ENCODE measurements at regions not wholly inside any gene's neighbourhood (a gene's known extent, or its start where the extent isn't known, plus 50 kb on each side); places are given as distances from the start of the nearest gene placed in this dataset.

- no peak overlapping the region for H3K4me2 ChIP-seq (ENCODE audit: low read depth, low read length, poor library complexity, severe bottlenecking)
- H3K36me3 ChIP-seq (ENCODE audit: insufficient read depth, low read length) = no peaks in the 10 kb centered on the region
- no peak for TF ChIP-seq CTCF (conservative IDR thresholded peaks at IDR 0.05; ENCODE audit: low read length)
- TF ChIP-seq EZH2phosphoT487 (IDR thresholded peaks at IDR 0.05; ENCODE audit: borderline replicate concordance) = no peak
- H3F3A ChIP-seq (ENCODE audit: low read depth) = no peaks in the 10 kb centered on the region
- no peaks in the 10 kb centered on the region for H3K9me2 ChIP-seq (replicated peaks; ENCODE audit: low read depth, low read length)
- H3K4me3 ChIP-seq (ENCODE audit: low read length, poor library complexity, severe bottlenecking) = no peak overlapping the region
- no peak overlapping the region for H3K9ac ChIP-seq (ENCODE audit: low read depth, low read length, poor library complexity, severe bottlenecking)
- H3K79me2 ChIP-seq (ENCODE audit: insufficient read depth, low read length) = no peaks in the 10 kb centered on the region
- no peaks in the 10 kb centered on the region for H3K27me3 ChIP-seq (ENCODE audit: insufficient read depth, low read length, poor library complexity, severe bottlenecking)
- H2AFZ ChIP-seq (ENCODE audit: low read length) = no peak overlapping the region
- no peaks in the 10 kb centered on the region for H3K9me3 ChIP-seq (ENCODE audit: insufficient read depth, low read depth, low read length)
- H4K20me1 ChIP-seq (ENCODE audit: insufficient read depth, low read length, poor library complexity, severe bottlenecking) = no peaks in the 10 kb centered on the region
- no peaks in the 10 kb centered on the region for H3K4me1 ChIP-seq (ENCODE audit: insufficient read depth, low read length, poor library complexity, severe bottlenecking)
These were observed 487.0 kb upstream of the TNC start for GRCh38 chr9:115604831-115605483.

DNA sequence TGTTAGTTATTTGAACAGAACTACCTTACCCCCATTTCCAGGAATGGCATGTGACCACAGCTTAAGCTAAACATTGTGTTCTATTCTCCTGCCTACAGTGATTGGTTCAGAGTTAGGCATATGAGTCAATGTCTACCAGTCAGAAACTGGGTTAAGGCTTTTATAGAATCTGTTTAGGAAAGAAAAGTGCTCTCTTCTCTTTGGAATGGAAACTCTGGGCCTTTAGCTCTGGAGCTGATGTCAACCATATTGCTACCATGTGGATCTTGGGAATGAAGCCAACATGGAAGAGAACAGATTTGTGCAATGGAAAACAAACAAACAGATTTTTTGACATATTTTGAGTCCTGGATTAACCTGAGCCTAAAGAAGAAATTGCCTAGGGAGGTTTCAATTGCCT is 488.9 kb upstream of the TNC start:
- H3K4me3 ChIP-seq (ENCODE audit: low read length, poor library complexity, severe bottlenecking) = no peak overlapping the region
- no peak overlapping the region for H3K4me2 ChIP-seq (ENCODE audit: low read depth, low read length, poor library complexity, severe bottlenecking)
- no peaks in the 10 kb centered on the region for H3K4me1 ChIP-seq (ENCODE audit: insufficient read depth, low read length, poor library complexity, severe bottlenecking)
- no peak overlapping the region for H2AFZ ChIP-seq (ENCODE audit: low read length)
- no peaks in the 10 kb centered on the region for H3K27me3 ChIP-seq (ENCODE audit: insufficient read depth, low read length, poor library complexity, severe bottlenecking)
- H3K9me3 ChIP-seq (ENCODE audit: insufficient read depth, low read depth, low read length) = no peaks in the 10 kb centered on the region
- no peaks in the 10 kb centered on the region for H3F3A ChIP-seq (ENCODE audit: low read depth)
- no peaks in the 10 kb centered on the region for H3K79me2 ChIP-seq (ENCODE audit: insufficient read depth, low read length)
- no peaks in the 10 kb centered on the region for H4K20me1 ChIP-seq (ENCODE audit: insufficient read depth, low read length, poor library complexity, severe bottlenecking)
- no peaks in the 10 kb centered on the region for H3K9me2 ChIP-seq (replicated peaks; ENCODE audit: low read depth, low read length)
- no peaks in the 10 kb centered on the region for H3K36me3 ChIP-seq (ENCODE audit: insufficient read depth, low read length)
- TF ChIP-seq EZH2phosphoT487 (IDR thresholded peaks at IDR 0.05; ENCODE audit: borderline replicate concordance) (no peak), CTCF (conservative IDR thresholded peaks at IDR 0.05; ENCODE audit: low read length) (no peak)
- H3K9ac ChIP-seq (ENCODE audit: low read depth, low read length, poor library complexity, severe bottlenecking) = no peak overlapping the region

- TF ChIP-seq EZH2phosphoT487 (IDR thresholded peaks at IDR 0.05; ENCODE audit: borderline replicate concordance) = no peak
- no peak for TF ChIP-seq CTCF (conservative IDR thresholded peaks at IDR 0.05; ENCODE audit: low read length)
- H3K4me3 ChIP-seq (ENCODE audit: low read length, poor library complexity, severe bottlenecking) = no peak overlapping the region
- no peaks in the 10 kb centered on the region for H3K27me3 ChIP-seq (ENCODE audit: insufficient read depth, low read length, poor library complexity, severe bottlenecking)
- no peaks in the 10 kb centered on the region for H3K4me1 ChIP-seq (ENCODE audit: insufficient read depth, low read length, poor library complexity, severe bottlenecking)
- H3K9me3 ChIP-seq (ENCODE audit: insufficient read depth, low read depth, low read length) = no peaks in the 10 kb centered on the region; the same call in 1 of the 2 replicates
- H3K79me2 ChIP-seq (ENCODE audit: insufficient read depth, low read length) = no peaks in the 10 kb centered on the region
- no peaks in the 10 kb centered on the region for H3K9me2 ChIP-seq (replicated peaks; ENCODE audit: low read depth, low read length)
- no peaks in the 10 kb centered on the region for H3F3A ChIP-seq (ENCODE audit: low read depth)
- no peak overlapping the region for H2AFZ ChIP-seq (ENCODE audit: low read length)
- H4K20me1 ChIP-seq (ENCODE audit: insufficient read depth, low read length, poor library complexity, severe bottlenecking) = no peaks in the 10 kb centered on the region
- H3K9ac ChIP-seq (ENCODE audit: low read depth, low read length, poor library complexity, severe bottlenecking) = no peak overlapping the region
- no peaks in the 10 kb centered on the region for H3K36me3 ChIP-seq (ENCODE audit: insufficient read depth, low read length)
- no peak overlapping the region for H3K4me2 ChIP-seq (ENCODE audit: low read depth, low read length, poor library complexity, severe bottlenecking)
These were observed 496.5 kb upstream of the TNC start for GRCh38 chr9:115614326-115614999.

Data from Loucy (cell line).